Sigmoid colon (tissue), 3 donors: ENCODE measurements at regions not wholly inside any gene's neighbourhood (a gene's known extent, or its start where the extent isn't known, plus 50 kb on each side); places are given as distances from the start of the nearest gene placed in this dataset.

ENCODE experiments used
- POLR2A ChIP-seq, 2 donors: fragments of 450-650 bp; IDR thresholded peaks; one replicate each; pipeline ENCODE4 v1.6.1; 2016; ENCODE audit warnings: antibody characterized with exemption in 2 of 2, mild to moderate bottlenecking in 2 of 2, moderate library complexity in 2 of 2
- TF ChIP-seq, protein P1 (sequence below), 4 experiments: fragments of 450-650 bp in 3 of 4; fragments of 200-600 bp in 1 of 4; IDR thresholded peaks; one replicate each; pipeline ENCODE4 v1.5.1; 2016 to 2019; ENCODE audit warnings: antibody characterized with exemption in 4 of 4, mild to moderate bottlenecking in 3 of 4, moderate library complexity in 2 of 4

- TF ChIP-seq, protein P1, sequence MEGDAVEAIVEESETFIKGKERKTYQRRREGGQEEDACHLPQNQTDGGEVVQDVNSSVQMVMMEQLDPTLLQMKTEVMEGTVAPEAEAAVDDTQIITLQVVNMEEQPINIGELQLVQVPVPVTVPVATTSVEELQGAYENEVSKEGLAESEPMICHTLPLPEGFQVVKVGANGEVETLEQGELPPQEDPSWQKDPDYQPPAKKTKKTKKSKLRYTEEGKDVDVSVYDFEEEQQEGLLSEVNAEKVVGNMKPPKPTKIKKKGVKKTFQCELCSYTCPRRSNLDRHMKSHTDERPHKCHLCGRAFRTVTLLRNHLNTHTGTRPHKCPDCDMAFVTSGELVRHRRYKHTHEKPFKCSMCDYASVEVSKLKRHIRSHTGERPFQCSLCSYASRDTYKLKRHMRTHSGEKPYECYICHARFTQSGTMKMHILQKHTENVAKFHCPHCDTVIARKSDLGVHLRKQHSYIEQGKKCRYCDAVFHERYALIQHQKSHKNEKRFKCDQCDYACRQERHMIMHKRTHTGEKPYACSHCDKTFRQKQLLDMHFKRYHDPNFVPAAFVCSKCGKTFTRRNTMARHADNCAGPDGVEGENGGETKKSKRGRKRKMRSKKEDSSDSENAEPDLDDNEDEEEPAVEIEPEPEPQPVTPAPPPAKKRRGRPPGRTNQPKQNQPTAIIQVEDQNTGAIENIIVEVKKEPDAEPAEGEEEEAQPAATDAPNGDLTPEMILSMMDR (IDR thresholded peaks at IDR 0.05), result no peak
- no peak for TF ChIP-seq POLR2A (IDR thresholded peaks at IDR 0.05)
These were observed 361.9 kb downstream of the HLX start for GRCh38 chr1:221241157-221241556.
